Progenitor cell of endocrine pancreas (in vitro differentiated cells): ENCODE measurements at regions not wholly inside any gene's neighbourhood (a gene's known extent, or its start where the extent isn't known, plus 50 kb on each side); places are given as distances from the start of the nearest gene placed in this dataset.

Experiments used
- DNase-seq: peaks from one replicate; pipeline ENCODE4 v3.0.0; 2021; ENCODE audit warnings: low spot score; ENCODE audit not compliant: unreplicated experiment
- H3K27ac Mint-ChIP-seq: 2 replicates; pipeline ENCODE4 v1.8.0; 2021; ENCODE audit warnings: mild to moderate bottlenecking, moderate library complexity, mixed read lengths
- H3K27me3 Mint-ChIP-seq: 2 replicates; pipeline ENCODE4 v1.8.0; 2021; ENCODE audit warnings: mixed read lengths
- H3K36me3 Mint-ChIP-seq: 2 replicates; pipeline ENCODE4 v1.8.0; 2022; ENCODE audit warnings: mixed read lengths; ENCODE audit not compliant: insufficient read depth
- H3K4me1 Mint-ChIP-seq: 2 replicates; pipeline ENCODE4 v1.8.0; 2021; ENCODE audit warnings: low read depth, mixed read lengths
- H3K4me3 Mint-ChIP-seq: 2 replicates; pipeline ENCODE4 v1.8.0; 2021; ENCODE audit warnings: low read depth, mild to moderate bottlenecking, moderate library complexity, mixed read lengths
- H3K9me3 Mint-ChIP-seq: 2 replicates; pipeline ENCODE4 v1.8.0; 2021; ENCODE audit warnings: low read depth, mixed read lengths
- TF ChIP-seq, protein P1 (sequence below): fragments of 200-600 bp; sonication (generic); IDR thresholded peaks from one replicate; pipeline ENCODE4 v1.5.0; 2021; ENCODE audit warnings: antibody characterized with exemption, mild to moderate bottlenecking; ENCODE audit not compliant: unreplicated experiment

DNA sequence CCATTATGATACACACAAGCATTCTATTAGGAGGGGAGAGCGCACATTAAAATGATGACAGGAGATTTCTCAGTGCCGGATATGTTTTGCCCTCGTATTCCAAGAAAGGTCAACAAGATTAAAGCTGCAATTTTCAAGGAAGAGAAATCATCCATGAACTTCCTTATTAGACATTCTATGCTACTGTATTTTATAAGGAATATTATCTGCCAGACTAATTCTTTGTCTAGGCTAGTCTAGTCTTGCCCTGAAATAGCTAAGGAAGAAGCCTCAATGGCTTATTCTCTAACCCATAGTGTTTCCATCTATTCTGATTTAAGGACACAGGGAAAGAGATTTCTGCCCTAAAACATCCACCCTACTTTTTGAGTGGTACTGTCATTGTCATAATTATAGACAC is 315.4 kb downstream of the ADGRG6 start:
- Mint-ChIP-seq H3K27me3 (peaks cover 6% of the 10 kb centered on the region), H3K27ac (no peak overlapping the region), H3K4me3 (no peak overlapping the region), H3K9me3 (peaks cover 2% of the 10 kb centered on the region), H3K4me1 (peaks cover 8% of the 10 kb centered on the region), H3K36me3 (no peaks in the 10 kb centered on the region)
- DNase-seq = no peak
- TF ChIP-seq, protein P1, sequence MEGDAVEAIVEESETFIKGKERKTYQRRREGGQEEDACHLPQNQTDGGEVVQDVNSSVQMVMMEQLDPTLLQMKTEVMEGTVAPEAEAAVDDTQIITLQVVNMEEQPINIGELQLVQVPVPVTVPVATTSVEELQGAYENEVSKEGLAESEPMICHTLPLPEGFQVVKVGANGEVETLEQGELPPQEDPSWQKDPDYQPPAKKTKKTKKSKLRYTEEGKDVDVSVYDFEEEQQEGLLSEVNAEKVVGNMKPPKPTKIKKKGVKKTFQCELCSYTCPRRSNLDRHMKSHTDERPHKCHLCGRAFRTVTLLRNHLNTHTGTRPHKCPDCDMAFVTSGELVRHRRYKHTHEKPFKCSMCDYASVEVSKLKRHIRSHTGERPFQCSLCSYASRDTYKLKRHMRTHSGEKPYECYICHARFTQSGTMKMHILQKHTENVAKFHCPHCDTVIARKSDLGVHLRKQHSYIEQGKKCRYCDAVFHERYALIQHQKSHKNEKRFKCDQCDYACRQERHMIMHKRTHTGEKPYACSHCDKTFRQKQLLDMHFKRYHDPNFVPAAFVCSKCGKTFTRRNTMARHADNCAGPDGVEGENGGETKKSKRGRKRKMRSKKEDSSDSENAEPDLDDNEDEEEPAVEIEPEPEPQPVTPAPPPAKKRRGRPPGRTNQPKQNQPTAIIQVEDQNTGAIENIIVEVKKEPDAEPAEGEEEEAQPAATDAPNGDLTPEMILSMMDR = no peak

DNA sequence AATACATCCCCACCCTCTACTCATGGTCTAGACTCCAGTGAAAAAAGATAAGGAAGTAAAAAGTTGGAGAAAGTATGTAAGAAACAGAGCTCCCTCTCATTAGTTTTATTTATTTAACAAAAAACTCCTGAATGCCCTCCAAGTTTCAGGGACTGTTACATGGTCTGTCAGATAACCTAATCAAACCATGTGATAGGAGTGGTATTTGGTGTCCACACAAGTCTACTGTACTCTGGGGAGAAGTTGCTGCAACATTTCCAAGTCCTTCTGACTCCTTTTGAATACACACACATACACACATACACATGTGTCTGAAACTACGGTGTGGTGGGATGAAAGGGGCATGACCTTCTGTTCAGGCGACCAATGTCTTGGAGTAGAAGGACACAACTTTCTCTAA is 320.0 kb downstream of the ADGRG6 start:
- no peak overlapping the region for H3K4me3 Mint-ChIP-seq
- no peak overlapping the region for H3K27ac Mint-ChIP-seq
- TF ChIP-seq, protein P1 = no peak
- no peaks in the 10 kb centered on the region for H3K4me1 Mint-ChIP-seq
- no peaks in the 10 kb centered on the region for H3K9me3 Mint-ChIP-seq
- no peaks in the 10 kb centered on the region for H3K36me3 Mint-ChIP-seq
- DNase-seq = no peak
- H3K27me3 Mint-ChIP-seq = peaks cover 6% of the 10 kb centered on the region

DNA sequence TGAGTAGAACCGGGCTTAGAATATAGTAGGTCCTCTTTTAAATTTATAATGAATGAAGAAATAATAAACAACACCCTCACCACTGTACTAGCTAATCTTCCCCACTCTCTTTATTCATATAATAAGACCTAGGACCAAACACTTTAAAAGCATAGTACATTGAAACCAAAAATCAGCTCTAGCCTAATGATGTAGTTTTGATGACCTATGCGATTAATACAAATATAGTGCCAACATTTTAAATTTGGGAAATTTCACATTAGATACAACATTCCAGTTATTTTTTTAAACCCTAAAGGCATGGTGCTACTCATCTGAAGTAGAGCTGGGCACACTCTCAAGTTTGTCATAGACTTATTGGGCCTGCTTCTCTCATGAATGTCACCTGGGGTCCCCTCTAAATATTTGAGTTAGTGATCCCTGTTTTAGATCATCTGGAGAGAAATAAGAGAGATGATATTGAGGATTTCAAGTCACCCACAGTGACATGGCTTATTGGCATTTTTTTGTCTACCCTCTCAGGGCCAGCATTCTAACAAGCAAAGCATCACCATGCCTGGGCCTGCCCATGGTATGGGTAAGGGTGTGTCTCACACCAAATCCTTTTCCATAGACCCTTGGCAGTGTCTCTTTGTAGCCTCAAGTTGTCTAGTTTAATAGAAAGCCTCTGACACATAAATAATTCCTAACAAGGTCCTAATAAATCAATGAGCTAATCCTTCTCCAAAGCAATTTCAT is 319.8 kb downstream of the HIVEP2 start:
- Mint-ChIP-seq H3K9me3 (no peaks in the 10 kb centered on the region), H3K27me3 (no peaks in the 10 kb centered on the region), H3K4me3 (no peak overlapping the region), H3K36me3 (no peaks in the 10 kb centered on the region), H3K4me1 (no peaks in the 10 kb centered on the region), H3K27ac (no peak overlapping the region)
- TF ChIP-seq, protein P1 = no peak
- DNase-seq = no peak

DNA sequence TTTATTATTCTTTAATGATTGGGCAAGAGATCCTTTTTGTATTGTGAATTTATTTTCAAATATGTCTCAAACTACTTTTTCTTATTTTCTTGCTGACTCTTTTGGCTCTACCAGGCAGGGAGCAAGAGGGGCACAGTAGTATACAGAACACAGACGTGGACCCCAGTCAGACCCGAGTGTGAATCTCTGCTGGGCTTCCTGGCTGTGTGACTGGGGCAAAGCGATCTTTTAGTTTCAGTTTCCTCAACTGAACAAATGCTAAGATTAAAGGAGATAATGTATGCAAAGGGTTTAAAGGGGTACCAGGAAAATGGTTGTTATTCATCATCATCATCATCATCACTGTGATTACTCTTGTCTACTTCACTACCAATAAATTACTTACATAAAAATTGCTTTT is 317.5 kb downstream of the HIVEP2 start:
- Mint-ChIP-seq H3K27me3 (no peaks in the 10 kb centered on the region), H3K4me3 (no peak overlapping the region), H3K36me3 (no peaks in the 10 kb centered on the region), H3K4me1 (no peaks in the 10 kb centered on the region), H3K9me3 (no peaks in the 10 kb centered on the region), H3K27ac (no peak overlapping the region)
- TF ChIP-seq, protein P1 = no peak
- DNase-seq = no peak

DNA sequence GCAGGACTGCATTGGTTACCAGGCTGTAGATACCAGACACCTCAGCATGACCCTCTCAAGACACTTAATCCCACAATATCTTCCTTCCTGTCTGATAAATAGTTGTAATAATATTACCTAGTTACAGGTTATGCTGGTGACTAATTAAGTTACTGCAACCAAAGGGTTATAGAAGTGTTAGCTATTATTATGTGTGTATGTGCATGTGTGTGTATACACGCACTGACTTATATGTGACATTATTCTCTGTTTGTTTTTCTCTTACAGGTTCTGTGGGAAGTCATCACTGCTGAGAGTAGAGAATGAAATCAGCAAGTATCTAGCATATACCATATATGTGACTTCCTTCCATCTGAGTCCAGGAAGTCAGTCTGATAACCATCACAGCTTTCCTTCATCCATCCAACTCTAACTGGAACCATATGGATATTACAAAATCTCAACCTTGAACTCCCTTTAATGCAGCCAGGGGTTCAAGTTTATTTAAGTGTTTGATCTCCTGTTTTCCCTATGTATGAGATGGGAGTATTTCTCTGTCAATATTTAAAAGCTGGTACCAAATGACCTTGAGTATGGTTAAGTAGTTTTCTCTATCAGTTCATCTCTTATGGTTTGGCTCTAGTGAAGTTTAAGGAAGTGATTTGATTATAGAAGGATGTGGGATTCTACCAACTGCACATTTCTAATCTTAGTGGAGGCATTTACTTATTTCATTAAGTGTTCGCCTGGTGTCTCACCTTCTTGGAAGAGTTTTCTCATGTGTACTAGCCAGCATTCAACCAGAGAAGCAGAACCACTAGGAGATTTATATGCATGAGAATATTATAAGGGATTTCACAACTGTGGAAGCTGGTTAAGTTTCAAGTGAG is 313.2 kb downstream of the HIVEP2 start:
- Mint-ChIP-seq H3K9me3 (no peaks in the 10 kb centered on the region), H3K36me3 (no peaks in the 10 kb centered on the region), H3K4me3 (no peak overlapping the region), H3K27ac (no peak overlapping the region), H3K27me3 (no peaks in the 10 kb centered on the region), H3K4me1 (no peaks in the 10 kb centered on the region)
- TF ChIP-seq, protein P1 = no peak
- DNase-seq = no peak
